ENCODE measurements at regions not wholly inside any gene's neighbourhood (a gene's known extent, or its start where the extent isn't known, plus 50 kb on each side); places are given as distances from the start of the nearest gene placed in this dataset.

GRCh38 chr12:74429535-74429934 is 108.1 kb upstream of the ATXN7L3B start:
- no peaks in the 10 kb centered on the region for H3K9me3 ChIP-seq
- TF ChIP-seq POLR2AphosphoS5 (IDR thresholded peaks at IDR 0.05) (no peak), POLR2A (IDR thresholded peaks at IDR 0.05) (no peak), CTCF (IDR thresholded peaks at IDR 0.05) (no peak), EP300 (IDR thresholded peaks at IDR 0.05) (no peak)
- H3K36me3 ChIP-seq: no peaks in the 10 kb centered on the region
- no peak for DNase-seq (ENCODE audit: low spot score in 2 of 2)
- no peak overlapping the region for H3K27ac ChIP-seq
- H3K27me3 ChIP-seq: no peaks in the 10 kb centered on the region
- H3K4me3 ChIP-seq: no peak overlapping the region
- H3K4me1 ChIP-seq: no peaks in the 10 kb centered on the region

- Histone ChIP-seq H3K9me3 (no peaks in the 10 kb centered on the region), H3K27ac (no peak overlapping the region), H3K4me3 (no peak overlapping the region), H3K36me3 (no peaks in the 10 kb centered on the region), H3K4me1 (no peaks in the 10 kb centered on the region), H3K27me3 (no peaks in the 10 kb centered on the region)
- TF ChIP-seq POLR2A (IDR thresholded peaks at IDR 0.05): no peak
- no peak for TF ChIP-seq EP300 (IDR thresholded peaks at IDR 0.05)
- TF ChIP-seq CTCF (IDR thresholded peaks at IDR 0.05): no peak
- TF ChIP-seq POLR2AphosphoS5 (IDR thresholded peaks at IDR 0.05): no peak
- DNase-seq (ENCODE audit: low spot score in 2 of 2): no peak
- 82% methylated on average over 1 of the region's 1 CpG for WGBS
These were observed 105.8 kb upstream of the ATXN7L3B start for GRCh38 chr12:74431801-74432200.

GRCh38 chr12:74440469-74440868 is 97.2 kb upstream of the ATXN7L3B start:
- Histone ChIP-seq H3K4me1 (no peaks in the 10 kb centered on the region), H3K27me3 (no peaks in the 10 kb centered on the region), H3K4me3 (no peak overlapping the region), H3K27ac (no peak overlapping the region), H3K36me3 (no peaks in the 10 kb centered on the region), H3K9me3 (no peaks in the 10 kb centered on the region)
- TF ChIP-seq EP300 (IDR thresholded peaks at IDR 0.05) (no peak), POLR2A (IDR thresholded peaks at IDR 0.05) (no peak), POLR2AphosphoS5 (IDR thresholded peaks at IDR 0.05) (no peak), CTCF (IDR thresholded peaks at IDR 0.05) (no peak)
- DNase-seq (ENCODE audit: low spot score in 2 of 2): no peak

- no peak overlapping the region for H3K27ac ChIP-seq
- H3K4me1 ChIP-seq: no peaks in the 10 kb centered on the region
- no peaks in the 10 kb centered on the region for H3K9me3 ChIP-seq
- 71% methylated on average over 4 of the region's 4 CpGs for WGBS
- TF ChIP-seq POLR2AphosphoS5 (IDR thresholded peaks at IDR 0.05) (no peak), CTCF (IDR thresholded peaks at IDR 0.05) (no peak), EP300 (IDR thresholded peaks at IDR 0.05) (no peak)
- no peak overlapping the region for H3K4me3 ChIP-seq
- H3K27me3 ChIP-seq: no peaks in the 10 kb centered on the region
- no peak for DNase-seq (ENCODE audit: low spot score in 2 of 2)
- H3K36me3 ChIP-seq: no peaks in the 10 kb centered on the region
These were observed 95.8 kb upstream of the ATXN7L3B start for GRCh38 chr12:74441872-74442271.

GRCh38 chr12:74446466-74446865 is 91.2 kb upstream of the ATXN7L3B start:
- no peak overlapping the region for H3K27ac ChIP-seq
- WGBS: 74% methylated on average over 2 of the region's 2 CpGs

More at GRCh38 chr12:74446466-74446865, 91.2 kb upstream of the ATXN7L3B start:
- DNase-seq (ENCODE audit: low spot score in 2 of 2): no peak
- no peaks in the 10 kb centered on the region for H3K36me3 ChIP-seq
- TF ChIP-seq POLR2AphosphoS5 (IDR thresholded peaks at IDR 0.05) (no peak), EP300 (IDR thresholded peaks at IDR 0.05) (no peak), CTCF (IDR thresholded peaks at IDR 0.05) (no peak), POLR2A (IDR thresholded peaks at IDR 0.05) (no peak)
- no peaks in the 10 kb centered on the region for H3K27me3 ChIP-seq
- H3K4me1 ChIP-seq: no peaks in the 10 kb centered on the region
- no peaks in the 10 kb centered on the region for H3K9me3 ChIP-seq
- no peak overlapping the region for H3K4me3 ChIP-seq

All from suprapubic skin (tissue), 4 donors.